ENCODE measurements at regions not wholly inside any gene's neighbourhood (a gene's known extent, or its start where the extent isn't known, plus 50 kb on each side); places are given as distances from the start of the nearest gene placed in this dataset.
A peak's percentile ranks its signal among the peaks of the same experiment; 100 is the strongest.

GRCh38 chr5:155871623-155872022 is 455.3 kb upstream of the SGCD start:
- Histone ChIP-seq H4K20me1 (ENCODE audit: insufficient read depth, low read length) (no peaks in the 10 kb centered on the region), H3K79me2 (ENCODE audit: insufficient read depth, low read length) (no peaks in the 10 kb centered on the region), H3K4me3 (ENCODE audit: insufficient read depth, low read depth, low read length) (no peak overlapping the region), H3K9me3 (ENCODE audit: insufficient read depth, low read depth, low read length) (no peaks in the 10 kb centered on the region), H3K27me3 (ENCODE audit: insufficient read depth, low read length) (no peaks in the 10 kb centered on the region), H3K36me3 (ENCODE audit: insufficient read depth, low read length) (no peaks in the 10 kb centered on the region), H3K4me2 (ENCODE audit: low read length) (no peak overlapping the region), H3K4me1 (ENCODE audit: insufficient read depth, low read length) (no peaks in the 10 kb centered on the region), H3K27ac (ENCODE audit: low read depth, low read length) (no peak overlapping the region), H2AFZ (ENCODE audit: low read depth, low read length) (no peak overlapping the region), H3K9ac (ENCODE audit: low read length) (no peak overlapping the region)
- Mint-ChIP-seq H3K4me3 (ENCODE audit: unreplicated experiment) (no peak overlapping the region), H3K36me3 (ENCODE audit: low read depth, unreplicated experiment) (no peaks in the 10 kb centered on the region), H3K9me3 (ENCODE audit: unreplicated experiment) (no peaks in the 10 kb centered on the region), H3K4me1 (ENCODE audit: low read depth, unreplicated experiment) (no peaks in the 10 kb centered on the region), H3K27me3 (ENCODE audit: low read depth, unreplicated experiment) (no peaks in the 10 kb centered on the region), H3K27ac (ENCODE audit: unreplicated experiment) (no peak overlapping the region)
- DNase-seq (ENCODE audit: low read depth) (no peak), FAIRE-seq (no peak)
- TF ChIP-seq, protein P1, sequence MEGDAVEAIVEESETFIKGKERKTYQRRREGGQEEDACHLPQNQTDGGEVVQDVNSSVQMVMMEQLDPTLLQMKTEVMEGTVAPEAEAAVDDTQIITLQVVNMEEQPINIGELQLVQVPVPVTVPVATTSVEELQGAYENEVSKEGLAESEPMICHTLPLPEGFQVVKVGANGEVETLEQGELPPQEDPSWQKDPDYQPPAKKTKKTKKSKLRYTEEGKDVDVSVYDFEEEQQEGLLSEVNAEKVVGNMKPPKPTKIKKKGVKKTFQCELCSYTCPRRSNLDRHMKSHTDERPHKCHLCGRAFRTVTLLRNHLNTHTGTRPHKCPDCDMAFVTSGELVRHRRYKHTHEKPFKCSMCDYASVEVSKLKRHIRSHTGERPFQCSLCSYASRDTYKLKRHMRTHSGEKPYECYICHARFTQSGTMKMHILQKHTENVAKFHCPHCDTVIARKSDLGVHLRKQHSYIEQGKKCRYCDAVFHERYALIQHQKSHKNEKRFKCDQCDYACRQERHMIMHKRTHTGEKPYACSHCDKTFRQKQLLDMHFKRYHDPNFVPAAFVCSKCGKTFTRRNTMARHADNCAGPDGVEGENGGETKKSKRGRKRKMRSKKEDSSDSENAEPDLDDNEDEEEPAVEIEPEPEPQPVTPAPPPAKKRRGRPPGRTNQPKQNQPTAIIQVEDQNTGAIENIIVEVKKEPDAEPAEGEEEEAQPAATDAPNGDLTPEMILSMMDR (IDR thresholded peaks at IDR 0.05; ENCODE audit: insufficient read depth, low read depth, low read length), result no peak
- no peak for TF ChIP-seq EZH2 (IDR thresholded peaks at IDR 0.05; ENCODE audit: insufficient read depth, low read length)

- Mint-ChIP-seq H3K27ac (ENCODE audit: unreplicated experiment) (no peak overlapping the region), H3K27me3 (ENCODE audit: low read depth, unreplicated experiment) (no peaks in the 10 kb centered on the region), H3K9me3 (ENCODE audit: unreplicated experiment) (no peaks in the 10 kb centered on the region), H3K4me3 (ENCODE audit: unreplicated experiment) (no peak overlapping the region), H3K4me1 (ENCODE audit: low read depth, unreplicated experiment) (no peaks in the 10 kb centered on the region), H3K36me3 (ENCODE audit: low read depth, unreplicated experiment) (no peaks in the 10 kb centered on the region)
- Histone ChIP-seq H2AFZ (ENCODE audit: low read depth, low read length) (no peak overlapping the region), H3K4me1 (ENCODE audit: insufficient read depth, low read length) (no peaks in the 10 kb centered on the region), H3K79me2 (ENCODE audit: insufficient read depth, low read length) (no peaks in the 10 kb centered on the region), H4K20me1 (ENCODE audit: insufficient read depth, low read length) (no peaks in the 10 kb centered on the region), H3K4me2 (ENCODE audit: low read length) (no peak overlapping the region), H3K27me3 (ENCODE audit: insufficient read depth, low read length) (no peaks in the 10 kb centered on the region), H3K9me3 (ENCODE audit: insufficient read depth, low read depth, low read length) (no peaks in the 10 kb centered on the region), H3K27ac (ENCODE audit: low read depth, low read length) (no peak overlapping the region), H3K4me3 (ENCODE audit: insufficient read depth, low read depth, low read length) (no peak overlapping the region), H3K36me3 (ENCODE audit: insufficient read depth, low read length) (no peaks in the 10 kb centered on the region), H3K9ac (ENCODE audit: low read length) (no peak overlapping the region)
- DNase-seq (ENCODE audit: low read depth) (no peak), FAIRE-seq (peak; percentile 64)
- TF ChIP-seq EZH2 (IDR thresholded peaks at IDR 0.05; ENCODE audit: insufficient read depth, low read length), result no peak
- TF ChIP-seq, protein P1 (IDR thresholded peaks at IDR 0.05; ENCODE audit: insufficient read depth, low read depth, low read length), result no peak
Measured at GRCh38 chr5:155872629-155873220, 454.2 kb upstream of the SGCD start.

DNA sequence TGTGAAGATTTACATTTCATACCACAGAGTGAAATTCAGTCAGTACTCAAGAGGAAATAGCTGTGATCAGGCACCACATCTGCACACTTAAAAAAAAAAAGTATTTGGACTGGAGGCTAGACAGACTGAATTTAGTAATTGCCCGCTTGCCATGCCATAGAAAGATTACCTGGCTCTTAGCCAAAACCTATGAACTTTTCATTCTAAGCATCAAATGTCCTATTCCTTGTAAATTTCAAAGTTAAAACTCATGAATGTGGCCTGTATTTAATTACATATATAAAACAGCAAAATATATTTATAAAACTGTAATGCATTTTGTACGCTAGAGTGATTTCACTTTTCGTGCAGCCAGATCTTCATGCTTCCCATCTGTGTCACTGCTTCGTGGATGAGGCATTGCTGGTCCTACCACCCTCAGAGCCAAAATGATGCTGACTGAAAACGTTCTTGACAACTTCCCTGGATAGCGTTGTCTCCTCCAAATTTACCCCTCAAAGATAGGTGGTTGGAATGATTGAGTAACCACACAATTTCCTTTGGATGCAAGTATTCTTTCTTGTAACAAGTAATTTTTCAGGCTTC is 447.9 kb upstream of the SGCD start:
- H3K36me3 ChIP-seq (ENCODE audit: insufficient read depth, low read length), result no peaks in the 10 kb centered on the region
- FAIRE-seq, result peak; percentile 69
- no peaks in the 10 kb centered on the region for H3K4me1 ChIP-seq (ENCODE audit: insufficient read depth, low read length)
- Mint-ChIP-seq H3K27me3 (ENCODE audit: low read depth, unreplicated experiment) (no peaks in the 10 kb centered on the region), H3K4me3 (ENCODE audit: unreplicated experiment) (no peak overlapping the region), H3K27ac (ENCODE audit: unreplicated experiment) (no peak overlapping the region), H3K36me3 (ENCODE audit: low read depth, unreplicated experiment) (no peaks in the 10 kb centered on the region), H3K4me1 (ENCODE audit: low read depth, unreplicated experiment) (peaks cover 3% of the 10 kb centered on the region), H3K9me3 (ENCODE audit: unreplicated experiment) (no peaks in the 10 kb centered on the region)
- no peak overlapping the region for H3K4me2 ChIP-seq (ENCODE audit: low read length)
- H2AFZ ChIP-seq (ENCODE audit: low read depth, low read length), result no peak overlapping the region
- no peak overlapping the region for H3K9ac ChIP-seq (ENCODE audit: low read length)
- TF ChIP-seq EZH2 (IDR thresholded peaks at IDR 0.05; ENCODE audit: insufficient read depth, low read length), result no peak
- TF ChIP-seq, protein P1 (IDR thresholded peaks at IDR 0.05; ENCODE audit: insufficient read depth, low read depth, low read length), result no peak
- H3K9me3 ChIP-seq (ENCODE audit: insufficient read depth, low read depth, low read length), result no peaks in the 10 kb centered on the region
- H3K27me3 ChIP-seq (ENCODE audit: insufficient read depth, low read length), result no peaks in the 10 kb centered on the region
- DNase-seq (ENCODE audit: low read depth), result peak; percentile 22
- H3K4me3 ChIP-seq (ENCODE audit: insufficient read depth, low read depth, low read length), result no peak overlapping the region
- H3K27ac ChIP-seq (ENCODE audit: low read depth, low read length), result no peak overlapping the region
- no peaks in the 10 kb centered on the region for H4K20me1 ChIP-seq (ENCODE audit: insufficient read depth, low read length)
- no peaks in the 10 kb centered on the region for H3K79me2 ChIP-seq (ENCODE audit: insufficient read depth, low read length)

Data from astrocyte (in vitro differentiated cells and primary cell).